ENCODE measurements at regions not wholly inside any gene's neighbourhood (a gene's known extent, or its start where the extent isn't known, plus 50 kb on each side); places are given as distances from the start of the nearest gene placed in this dataset.
A peak's percentile ranks its signal among the peaks of the same experiment; 100 is the strongest.
"Not testable (repeated sequence)": the region's sequence is repeated elsewhere in the genome, so short reads cannot be mapped to it uniquely, and the experiment has no call there.

DNA sequence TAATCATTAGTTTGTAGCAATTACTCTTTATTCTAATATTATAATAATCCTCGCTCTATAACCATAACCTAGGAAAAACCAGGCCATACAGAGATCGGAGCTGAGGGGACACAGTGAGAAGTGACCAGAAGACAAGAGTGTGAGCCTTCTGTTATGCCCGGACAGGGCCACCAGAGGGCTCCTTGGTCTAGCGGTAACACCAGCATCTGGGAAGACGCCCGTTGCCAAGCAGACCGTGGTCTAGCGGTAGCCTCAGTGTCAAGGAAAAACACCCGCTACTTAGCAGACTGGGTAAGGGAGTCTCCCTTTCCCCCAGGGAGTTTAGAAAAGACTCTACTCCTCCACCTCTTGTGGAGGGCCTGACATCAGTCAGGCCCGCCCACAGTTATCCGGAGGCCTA is 235.9 kb upstream of the ACO1 start:
- H3K27me3 ChIP-seq (ENCODE audit: control insufficient read depth in 1 of 2, insufficient read depth in 2 of 2, low read length in 2 of 2); H3K79me2 ChIP-seq (ENCODE audit: insufficient read depth, low read length); H3K9me3 ChIP-seq (ENCODE audit: low read length); DNase-seq (ENCODE audit: low spot score); H3K4me2 ChIP-seq (ENCODE audit: low read depth, low read length); H3K4me1 ChIP-seq (ENCODE audit: insufficient read depth, low read length); H3K4me3 ChIP-seq (replicated peaks in 1 of 3; ENCODE audit: insufficient read depth in 1 of 3, low read depth in 2 of 3, low read length in 3 of 3); in situ Hi-C loops (cut with HindIII; ENCODE audit: extremely low pct_ligation_motif_present, low pct_unique_long_range_greater_than_20kb); BruUV-seq (replicated peaks); H4K20me1 ChIP-seq (ENCODE audit: insufficient read depth, low read length); H2AFZ ChIP-seq (ENCODE audit: low read length); H3K36me3 ChIP-seq (replicated peaks in 1 of 2; ENCODE audit: control insufficient read depth in 1 of 2, insufficient read depth in 2 of 2, low read length in 2 of 2); FAIRE-seq; CTCF ChIA-PET (ENCODE audit: low intra/inter-chr PET ratio, low total read pairs); intact Hi-C loops (cut with micrococcal nuclease; ENCODE audit: unreplicated experiment); ATAC-seq; H3K9ac ChIP-seq (ENCODE audit: insufficient read depth, low read depth, low read length); H3K27ac ChIP-seq (ENCODE audit: extremely low read length, insufficient read depth, low read length); POLR2A ChIA-PET: not testable (repeated sequence)
- WGBS (ENCODE audit: low lambda C conversion rate), result 95% methylated on average over 5 of the region's 11 CpGs
- TF ChIP-seq, protein P1, sequence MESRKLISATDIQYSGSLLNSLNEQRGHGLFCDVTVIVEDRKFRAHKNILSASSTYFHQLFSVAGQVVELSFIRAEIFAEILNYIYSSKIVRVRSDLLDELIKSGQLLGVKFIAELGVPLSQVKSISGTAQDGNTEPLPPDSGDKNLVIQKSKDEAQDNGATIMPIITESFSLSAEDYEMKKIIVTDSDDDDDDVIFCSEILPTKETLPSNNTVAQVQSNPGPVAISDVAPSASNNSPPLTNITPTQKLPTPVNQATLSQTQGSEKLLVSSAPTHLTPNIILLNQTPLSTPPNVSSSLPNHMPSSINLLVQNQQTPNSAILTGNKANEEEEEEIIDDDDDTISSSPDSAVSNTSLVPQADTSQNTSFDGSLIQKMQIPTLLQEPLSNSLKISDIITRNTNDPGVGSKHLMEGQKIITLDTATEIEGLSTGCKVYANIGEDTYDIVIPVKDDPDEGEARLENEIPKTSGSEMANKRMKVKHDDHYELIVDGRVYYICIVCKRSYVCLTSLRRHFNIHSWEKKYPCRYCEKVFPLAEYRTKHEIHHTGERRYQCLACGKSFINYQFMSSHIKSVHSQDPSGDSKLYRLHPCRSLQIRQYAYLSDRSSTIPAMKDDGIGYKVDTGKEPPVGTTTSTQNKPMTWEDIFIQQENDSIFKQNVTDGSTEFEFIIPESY (CRISPR knock-in tag; IDR thresholded peaks at IDR 0.05), result peak; percentile 96

DNA sequence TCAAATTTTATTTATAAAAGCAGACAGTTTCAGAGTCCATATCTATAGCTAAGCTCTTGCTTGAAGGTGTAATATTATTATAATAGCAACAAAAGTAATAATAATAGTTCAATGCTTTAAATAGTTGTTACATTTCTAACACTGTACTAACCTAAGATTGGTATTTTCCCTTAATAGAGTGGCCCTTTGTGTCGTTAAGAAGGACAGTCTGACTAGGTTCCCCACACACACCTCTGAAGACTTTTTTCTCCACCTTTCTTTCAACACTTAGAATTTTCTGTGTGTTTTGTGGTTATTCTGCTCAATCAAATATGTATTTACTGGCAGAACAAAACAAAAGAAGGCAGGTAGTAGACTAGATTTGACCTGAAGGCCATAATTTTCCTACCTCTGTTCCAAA is 223.2 kb upstream of the ACO1 start:
- Histone ChIP-seq H3K36me3 (replicated peaks in 1 of 2; ENCODE audit: control insufficient read depth in 1 of 2, insufficient read depth in 2 of 2, low read length in 2 of 2) (no peaks in the 10 kb centered on the region), H3K4me1 (ENCODE audit: insufficient read depth, low read length) (no peaks in the 10 kb centered on the region), H3K27me3 (ENCODE audit: control insufficient read depth in 1 of 2, insufficient read depth in 2 of 2, low read length in 2 of 2) (no peaks in the 10 kb centered on the region), H4K20me1 (ENCODE audit: insufficient read depth, low read length) (no peaks in the 10 kb centered on the region), H3K79me2 (ENCODE audit: insufficient read depth, low read length) (no peaks in the 10 kb centered on the region), H3K9me3 (ENCODE audit: low read length) (no peaks in the 10 kb centered on the region), H3K27ac (ENCODE audit: extremely low read length, insufficient read depth, low read length) (no peak overlapping the region), H3K9ac (ENCODE audit: insufficient read depth, low read depth, low read length) (no peak overlapping the region), H3K4me3 (replicated peaks in 1 of 3; ENCODE audit: insufficient read depth in 1 of 3, low read depth in 2 of 3, low read length in 3 of 3) (no peak overlapping the region), H2AFZ (ENCODE audit: low read length) (no peak overlapping the region), H3K4me2 (ENCODE audit: low read depth, low read length) (no peak overlapping the region)
- TF ChIP-seq SMARCC2 (IDR thresholded peaks at IDR 0.05) (no peak), FOXC1 (CRISPR knock-in tag; IDR thresholded peaks at IDR 0.05; ENCODE audit: borderline replicate concordance) (no peak), XRCC5 (optimal IDR thresholded peaks at IDR 0.05; ENCODE audit: low read length) (no peak)
- TF ChIP-seq, protein P2, sequence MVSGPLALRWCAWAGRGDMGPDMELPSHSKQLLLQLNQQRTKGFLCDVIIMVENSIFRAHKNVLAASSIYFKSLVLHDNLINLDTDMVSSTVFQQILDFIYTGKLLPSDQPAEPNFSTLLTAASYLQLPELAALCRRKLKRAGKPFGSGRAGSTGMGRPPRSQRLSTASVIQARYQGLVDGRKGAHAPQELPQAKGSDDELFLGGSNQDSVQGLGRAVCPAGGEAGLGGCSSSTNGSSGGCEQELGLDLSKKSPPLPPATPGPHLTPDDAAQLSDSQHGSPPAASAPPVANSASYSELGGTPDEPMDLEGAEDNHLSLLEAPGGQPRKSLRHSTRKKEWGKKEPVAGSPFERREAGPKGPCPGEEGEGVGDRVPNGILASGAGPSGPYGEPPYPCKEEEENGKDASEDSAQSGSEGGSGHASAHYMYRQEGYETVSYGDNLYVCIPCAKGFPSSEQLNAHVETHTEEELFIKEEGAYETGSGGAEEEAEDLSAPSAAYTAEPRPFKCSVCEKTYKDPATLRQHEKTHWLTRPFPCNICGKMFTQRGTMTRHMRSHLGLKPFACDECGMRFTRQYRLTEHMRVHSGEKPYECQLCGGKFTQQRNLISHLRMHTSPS (CRISPR knock-in tag; IDR thresholded peaks at IDR 0.05; ENCODE audit: low read depth), result no peak
- TF ChIP-seq, protein P3, sequence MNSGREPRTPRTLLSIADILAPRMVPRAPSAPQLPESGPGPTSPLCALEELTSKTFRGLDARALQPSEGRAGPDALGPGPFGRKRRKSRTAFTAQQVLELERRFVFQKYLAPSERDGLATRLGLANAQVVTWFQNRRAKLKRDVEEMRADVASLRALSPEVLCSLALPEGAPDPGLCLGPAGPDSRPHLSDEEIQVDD (CRISPR knock-in tag; IDR thresholded peaks at IDR 0.05; ENCODE audit: borderline replicate concordance), result no peak
- no TSS peak for BruUV-seq (replicated peaks)
- POLR2A ChIA-PET, result no interaction called here
- in situ Hi-C loops (cut with HindIII; ENCODE audit: extremely low pct_ligation_motif_present, low pct_unique_long_range_greater_than_20kb), result no loop called here
- FAIRE-seq (no peak), ATAC-seq (no peak), DNase-seq (ENCODE audit: low spot score) (no peak)
- CTCF ChIA-PET (ENCODE audit: low intra/inter-chr PET ratio, low total read pairs), result no interaction called here
- intact Hi-C loops (cut with micrococcal nuclease; ENCODE audit: unreplicated experiment), result no loop called here
- WGBS (ENCODE audit: low lambda C conversion rate), result 66% methylated on average over 1 of the region's 1 CpG
